Heart left ventricle (tissue), 13 donors: ENCODE measurements at regions not wholly inside any gene's neighbourhood (a gene's known extent, or its start where the extent isn't known, plus 50 kb on each side); places are given as distances from the start of the nearest gene placed in this dataset.

Source experiments
- POLR2A ChIP-seq, 2 donors: fragments of 450-650 bp; IDR thresholded peaks; one replicate each; pipeline ENCODE4 v1.6.1; 2017; ENCODE audit warnings: antibody characterized with exemption in 2 of 2, mild to moderate bottlenecking in 2 of 2, moderate library complexity in 2 of 2
- TF ChIP-seq, protein P1 (sequence below), 12 donors: fragments of 200-600 bp; sonication (generic) in 4 of 12; IDR thresholded peaks; one replicate each; pipeline versions ENCODE4 v1.5.0 to v1.8.0; 2018 to 2022; ENCODE audit warnings: antibody characterized with exemption in 12 of 12, mild to moderate bottlenecking in 5 of 12
- donor health status: ischemic (EF 13 %, LVEDD 7.1; RV severe dilation, severe dysfunction).
- donor health status: DM: no; HTN: yes; CAD: no.
- donor health status: DM: no; HTN: no; CAD: no.
- donor health status: ischemic (EF 25% LVEDD 6.9; RV normal size, moderate dysfunction).
- donor health status: ischemic (EF 25% LVEDD 5.7; RV mildly dilated, moderate dysfunction).
- donor health status: ischemic (EF 35%, LVEDD 5.7; RV mildly dilated, moderate dysfunction).
- donor health status: nonischemic (EF 11% LVEDD 7.7; RV severe dilation, severe dysfunction).
- donor health status: DM: yes; HTN: yes; CAD: no.
- donor health status: PGD.
- donor health status: ischemic (EF 29% LVEDD 5.4; RV normal size, mild dysfunction).
- donor health status: nonischemic (EF 23%, LVEDD 6.1; RV moderate dilation, normal function).

DNA sequence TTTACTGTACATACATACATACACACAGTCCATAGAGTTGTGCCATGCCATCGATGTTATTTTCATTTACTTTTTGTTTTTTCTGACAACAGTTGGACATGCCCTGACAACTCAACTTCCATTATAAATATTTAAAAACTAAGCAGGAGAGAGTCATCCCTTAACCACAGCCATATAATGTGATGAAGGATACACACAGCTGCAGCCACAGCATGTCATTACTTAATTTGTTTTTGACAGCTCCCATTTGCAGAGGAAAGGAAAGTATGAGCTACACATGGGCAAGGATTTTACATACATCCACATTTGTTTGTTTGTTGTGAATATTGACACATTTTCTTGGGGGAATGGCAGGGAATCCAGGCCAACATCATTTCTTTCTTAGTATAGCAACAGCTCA is 91.5 kb upstream of the TUT7 start:
- TF ChIP-seq, protein P1, sequence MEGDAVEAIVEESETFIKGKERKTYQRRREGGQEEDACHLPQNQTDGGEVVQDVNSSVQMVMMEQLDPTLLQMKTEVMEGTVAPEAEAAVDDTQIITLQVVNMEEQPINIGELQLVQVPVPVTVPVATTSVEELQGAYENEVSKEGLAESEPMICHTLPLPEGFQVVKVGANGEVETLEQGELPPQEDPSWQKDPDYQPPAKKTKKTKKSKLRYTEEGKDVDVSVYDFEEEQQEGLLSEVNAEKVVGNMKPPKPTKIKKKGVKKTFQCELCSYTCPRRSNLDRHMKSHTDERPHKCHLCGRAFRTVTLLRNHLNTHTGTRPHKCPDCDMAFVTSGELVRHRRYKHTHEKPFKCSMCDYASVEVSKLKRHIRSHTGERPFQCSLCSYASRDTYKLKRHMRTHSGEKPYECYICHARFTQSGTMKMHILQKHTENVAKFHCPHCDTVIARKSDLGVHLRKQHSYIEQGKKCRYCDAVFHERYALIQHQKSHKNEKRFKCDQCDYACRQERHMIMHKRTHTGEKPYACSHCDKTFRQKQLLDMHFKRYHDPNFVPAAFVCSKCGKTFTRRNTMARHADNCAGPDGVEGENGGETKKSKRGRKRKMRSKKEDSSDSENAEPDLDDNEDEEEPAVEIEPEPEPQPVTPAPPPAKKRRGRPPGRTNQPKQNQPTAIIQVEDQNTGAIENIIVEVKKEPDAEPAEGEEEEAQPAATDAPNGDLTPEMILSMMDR (IDR thresholded peaks at IDR 0.05), result no peak
- no peak for TF ChIP-seq POLR2A (IDR thresholded peaks at IDR 0.05)
